ENCODE measurements at regions not wholly inside any gene's neighbourhood (a gene's known extent, or its start where the extent isn't known, plus 50 kb on each side); places are given as distances from the start of the nearest gene placed in this dataset.
"Not testable (repeated sequence)": the region's sequence is repeated elsewhere in the genome, so short reads cannot be mapped to it uniquely, and the experiment has no call there.

DNA sequence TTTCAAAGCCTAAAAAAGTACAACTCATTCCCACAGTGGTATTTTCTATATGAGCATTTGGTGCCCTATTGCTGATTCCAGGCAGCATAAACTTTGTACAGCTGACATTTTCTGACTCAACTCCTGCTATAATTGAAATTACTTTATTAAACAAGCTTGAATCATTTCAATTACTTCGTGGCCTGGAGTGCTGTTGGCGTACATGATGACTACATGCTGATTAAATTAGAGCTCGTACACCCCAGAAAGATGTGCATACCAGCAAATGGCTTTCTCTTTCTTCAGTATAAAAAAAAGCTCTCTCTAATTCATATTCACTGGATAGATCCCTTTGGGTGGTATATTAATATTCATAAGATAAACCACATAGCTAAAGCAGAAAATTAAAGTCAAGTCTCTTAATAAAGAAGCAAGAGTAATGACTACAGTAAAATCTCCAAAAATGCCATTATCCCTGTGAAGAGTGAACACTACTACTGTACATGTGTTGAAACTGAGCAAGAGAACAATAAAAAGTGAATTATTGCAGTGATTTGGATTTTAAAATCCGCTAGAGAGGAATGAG is 245.0 kb upstream of the IGFBP7 start:
- Mint-ChIP-seq H3K36me3 (no peaks in the 10 kb centered on the region), H3K27me3 (no peaks in the 10 kb centered on the region), H3K4me1 (no peaks in the 10 kb centered on the region), H3K27ac (no peak overlapping the region), H3K4me3 (no peak overlapping the region), H3K9me3 (no peaks in the 10 kb centered on the region)
- DNase-seq: no peak
- CTCF ChIA-PET: no interaction called here

DNA sequence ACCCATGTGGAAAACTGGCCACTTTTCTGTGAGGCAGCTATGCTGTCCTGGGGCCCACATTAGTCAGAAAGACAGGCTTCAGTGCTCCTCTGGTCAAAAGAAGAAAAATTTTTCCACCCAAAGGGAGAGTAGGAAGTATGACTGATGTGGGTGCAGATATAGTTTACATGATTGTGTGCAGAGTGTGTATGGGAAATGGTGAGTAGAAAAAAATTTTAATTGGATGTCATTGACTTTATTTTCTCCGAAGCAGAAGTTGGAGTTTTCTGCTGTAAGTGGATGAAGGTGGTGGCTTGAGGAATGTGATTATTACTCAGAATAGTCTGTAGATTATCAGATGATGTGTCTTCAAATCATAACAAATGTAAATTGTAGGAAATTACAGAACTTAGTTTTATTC is 241.5 kb upstream of the IGFBP7 start:
- CTCF ChIA-PET: no interaction called here
- DNase-seq: no peak
- Mint-ChIP-seq H3K27ac (no peak overlapping the region), H3K27me3 (no peaks in the 10 kb centered on the region), H3K4me1 (no peaks in the 10 kb centered on the region), H3K36me3 (no peaks in the 10 kb centered on the region), H3K9me3 (no peaks in the 10 kb centered on the region), H3K4me3 (no peak overlapping the region)

DNA sequence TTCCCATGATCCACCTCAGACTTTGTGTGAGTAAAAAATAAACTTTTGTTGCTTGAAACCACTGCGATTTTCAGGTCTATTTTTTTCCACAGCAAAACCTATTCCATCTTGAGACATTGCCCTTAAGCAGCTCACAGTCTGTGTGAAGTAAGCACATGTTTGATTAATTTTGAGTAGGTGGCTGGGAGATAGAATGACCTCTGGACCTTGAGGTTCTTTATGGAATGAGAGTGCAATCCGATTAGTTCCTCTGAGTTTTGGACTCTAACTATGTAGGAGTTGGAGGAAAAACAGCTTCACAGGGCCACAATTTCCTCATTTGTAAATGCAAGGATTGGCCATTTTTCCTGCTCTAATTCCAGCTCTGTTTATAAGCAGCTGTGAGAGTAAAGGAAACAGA is 234.1 kb upstream of the IGFBP7 start:
- Mint-ChIP-seq H3K36me3 (no peaks in the 10 kb centered on the region), H3K27ac (no peak overlapping the region), H3K4me1 (no peaks in the 10 kb centered on the region), H3K9me3 (no peaks in the 10 kb centered on the region), H3K4me3 (no peak overlapping the region), H3K27me3 (peaks cover under 1% of the 10 kb centered on the region)
- CTCF ChIA-PET: no interaction called here
- DNase-seq: no peak

DNA sequence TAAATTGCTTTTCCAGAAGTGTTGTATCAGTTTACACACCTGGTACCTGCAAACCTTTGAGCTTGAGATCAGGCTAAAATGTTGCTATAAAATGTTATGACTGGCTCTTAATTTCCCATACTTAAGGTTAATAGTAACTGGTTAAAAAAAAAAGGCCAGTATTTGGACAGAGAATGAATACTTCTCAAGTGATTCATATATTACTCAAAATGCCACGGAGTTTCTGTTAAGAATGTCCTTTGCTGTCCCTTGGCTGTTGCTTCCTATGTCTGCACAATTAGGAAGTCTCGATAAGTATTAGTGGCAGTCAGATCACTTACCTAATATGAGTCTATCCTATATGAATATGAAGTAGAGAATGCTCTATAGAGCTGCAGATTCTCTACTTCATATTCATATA is 232.2 kb upstream of the IGFBP7 start:
- CTCF ChIA-PET: no interaction called here
- Mint-ChIP-seq H3K4me3 (no peak overlapping the region), H3K27me3 (peaks cover 3% of the 10 kb centered on the region), H3K9me3 (no peaks in the 10 kb centered on the region), H3K27ac (no peak overlapping the region), H3K4me1 (no peaks in the 10 kb centered on the region), H3K36me3 (no peaks in the 10 kb centered on the region)
- no peak for DNase-seq

DNA sequence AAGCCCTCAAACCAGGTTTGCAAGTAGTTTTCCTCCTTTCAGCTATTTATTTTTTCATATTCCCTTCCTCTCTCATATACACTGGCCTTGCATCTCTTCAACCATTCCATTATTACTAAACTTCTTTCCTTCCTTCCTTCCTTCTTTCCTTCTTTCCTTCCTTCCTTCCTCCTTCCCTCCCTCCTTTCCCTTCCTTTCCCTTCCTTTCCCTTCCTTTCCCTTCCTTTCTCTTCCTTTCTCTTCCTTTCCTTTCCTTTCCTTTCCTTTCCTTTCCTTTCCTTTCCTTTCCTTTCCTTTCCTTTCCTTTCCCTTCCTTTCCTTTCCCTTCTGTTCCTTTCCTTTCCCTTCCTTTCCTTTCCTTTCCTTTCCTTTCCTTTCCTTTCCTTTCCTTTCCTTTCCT is 228.7 kb upstream of the IGFBP7 start:
- H3K4me1 Mint-ChIP-seq, CTCF ChIA-PET, H3K27ac Mint-ChIP-seq, H3K9me3 Mint-ChIP-seq, DNase-seq, H3K36me3 Mint-ChIP-seq, H3K4me3 Mint-ChIP-seq, H3K27me3 Mint-ChIP-seq: not testable (repeated sequence)

DNA sequence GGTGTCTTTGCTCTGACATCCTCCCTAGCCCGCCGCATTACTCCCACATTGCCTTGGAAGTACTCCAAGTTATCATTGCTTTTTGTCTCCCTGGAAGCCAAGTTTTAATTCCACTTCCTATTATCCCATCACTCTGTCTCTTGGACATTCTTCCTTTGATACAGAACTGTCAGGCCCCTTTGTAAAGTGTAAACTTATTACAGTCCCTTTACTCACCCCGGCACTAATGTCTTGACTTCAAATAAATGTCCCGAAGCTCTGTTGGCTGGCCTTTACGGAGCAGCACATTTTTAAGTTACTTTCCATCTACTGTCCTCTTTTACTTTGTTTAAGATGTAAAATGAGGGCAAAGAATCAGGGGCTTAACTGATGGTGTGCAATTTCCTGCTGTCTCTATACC is 223.5 kb upstream of the IGFBP7 start:
- Mint-ChIP-seq H3K4me1 (no peaks in the 10 kb centered on the region), H3K27ac (no peak overlapping the region), H3K27me3 (no peaks in the 10 kb centered on the region), H3K9me3 (no peaks in the 10 kb centered on the region), H3K4me3 (no peak overlapping the region), H3K36me3 (no peaks in the 10 kb centered on the region)
- CTCF ChIA-PET: no interaction called here
- DNase-seq: no peak

DNA sequence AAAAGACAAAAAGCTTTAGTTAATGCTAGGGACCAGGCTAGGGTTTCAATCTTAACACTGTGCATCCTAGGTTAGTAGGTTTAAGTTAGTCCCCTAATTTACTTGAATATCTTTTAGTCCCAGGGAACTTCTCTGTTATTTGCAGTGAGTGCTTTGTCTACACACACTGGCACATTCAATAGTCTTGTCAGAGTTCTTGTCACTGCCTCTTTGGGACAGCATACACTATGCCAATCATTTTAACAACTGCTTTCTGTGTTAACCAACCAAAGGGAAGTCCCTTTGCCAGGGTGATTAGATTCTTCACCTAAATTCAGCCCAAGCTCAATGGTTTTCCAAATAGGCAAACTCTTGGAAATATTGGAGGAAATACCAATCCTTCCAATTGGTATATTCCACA is 221.8 kb upstream of the IGFBP7 start:
- Mint-ChIP-seq H3K9me3 (no peaks in the 10 kb centered on the region), H3K27ac (no peak overlapping the region), H3K4me1 (no peaks in the 10 kb centered on the region), H3K36me3 (no peaks in the 10 kb centered on the region), H3K4me3 (no peak overlapping the region), H3K27me3 (no peaks in the 10 kb centered on the region)
- DNase-seq: no peak
- CTCF ChIA-PET: no interaction called here

DNA sequence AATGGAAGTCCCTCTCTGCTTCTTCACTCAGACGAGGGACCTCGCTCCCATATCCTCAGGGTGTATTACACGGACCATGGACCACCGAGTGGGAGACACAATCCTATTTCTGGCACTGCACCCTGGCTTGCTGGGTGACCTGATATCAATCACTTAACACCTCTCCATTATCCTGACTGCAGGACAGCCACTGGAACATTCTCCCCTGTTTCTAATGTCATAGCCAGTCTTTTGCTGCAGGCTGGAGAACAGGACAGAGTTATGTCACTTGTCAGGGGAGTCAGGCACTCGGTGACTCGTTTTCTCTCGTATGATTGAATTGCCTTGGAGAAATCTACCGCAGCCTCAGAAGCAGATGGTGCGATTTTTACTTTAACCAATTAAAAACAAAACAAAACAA is 219.1 kb upstream of the IGFBP7 start:
- Mint-ChIP-seq H3K27me3 (no peaks in the 10 kb centered on the region), H3K4me3 (no peak overlapping the region), H3K36me3 (no peaks in the 10 kb centered on the region), H3K27ac (no peak overlapping the region), H3K4me1 (no peaks in the 10 kb centered on the region), H3K9me3 (no peaks in the 10 kb centered on the region)
- DNase-seq: no peak
- CTCF ChIA-PET: no interaction called here

DNA sequence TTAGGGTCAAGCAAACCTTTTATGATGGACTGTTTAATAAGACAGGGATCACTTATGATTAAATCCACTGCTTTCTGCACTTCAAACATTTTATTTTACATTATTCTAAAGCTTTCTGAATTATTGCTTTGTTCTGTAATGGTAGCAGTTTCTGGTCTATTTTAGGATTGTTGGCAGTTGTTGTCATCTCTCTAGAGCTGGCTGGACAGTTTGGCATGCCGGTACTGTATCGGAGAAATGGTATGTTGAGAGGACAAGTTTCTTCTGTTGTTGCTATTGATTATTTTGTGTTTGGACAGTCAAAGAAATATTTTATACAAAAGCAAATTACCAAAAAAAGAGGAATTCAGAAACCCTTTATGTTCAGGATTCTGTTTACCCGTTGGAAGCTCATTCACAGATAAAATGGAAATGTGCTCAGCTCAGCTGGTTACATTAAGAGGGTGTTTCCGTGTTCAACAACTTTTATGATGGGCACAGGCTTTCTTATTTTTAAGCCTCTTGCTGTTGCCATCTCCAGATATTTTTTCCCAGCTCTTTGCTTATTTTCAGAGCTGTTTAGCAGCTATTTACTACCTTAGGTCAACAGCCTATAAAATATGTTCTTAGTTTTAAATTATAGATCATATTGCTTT is 214.6 kb upstream of the IGFBP7 start:
- no peak overlapping the region for H3K4me3 Mint-ChIP-seq
- H3K27ac Mint-ChIP-seq: no peak overlapping the region
- H3K27me3 Mint-ChIP-seq: no peaks in the 10 kb centered on the region
- CTCF ChIA-PET: no interaction called here
- H3K36me3 Mint-ChIP-seq: no peaks in the 10 kb centered on the region
- no peaks in the 10 kb centered on the region for H3K9me3 Mint-ChIP-seq
- DNase-seq: no peak
- no peaks in the 10 kb centered on the region for H3K4me1 Mint-ChIP-seq

DNA sequence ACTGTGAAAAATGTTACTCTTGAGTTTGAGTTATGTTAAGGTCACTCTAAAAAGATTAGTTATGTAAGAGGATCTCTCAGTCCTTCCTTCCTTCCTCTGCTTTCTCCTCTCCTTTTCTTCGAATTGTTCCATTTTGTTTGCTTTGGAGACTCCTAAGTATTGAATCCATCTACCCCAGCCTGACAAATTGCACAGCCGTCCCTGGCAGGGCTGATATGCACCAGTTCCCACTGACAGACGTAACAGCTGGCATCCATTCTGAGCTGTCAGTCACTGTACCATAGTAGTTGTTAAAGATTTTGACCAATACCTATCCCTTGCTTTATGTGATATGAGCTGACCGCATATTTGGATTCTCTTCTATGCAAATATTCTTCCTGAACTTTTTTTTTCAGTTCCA is 210.7 kb upstream of the IGFBP7 start:
- H3K36me3 Mint-ChIP-seq: no peaks in the 10 kb centered on the region
- H3K4me3 Mint-ChIP-seq: no peak overlapping the region
- H3K27me3 Mint-ChIP-seq: no peaks in the 10 kb centered on the region
- CTCF ChIA-PET: no interaction called here
- no peaks in the 10 kb centered on the region for H3K4me1 Mint-ChIP-seq
- no peaks in the 10 kb centered on the region for H3K9me3 Mint-ChIP-seq
- no peak for DNase-seq
- H3K27ac Mint-ChIP-seq: no peak overlapping the region

DNA sequence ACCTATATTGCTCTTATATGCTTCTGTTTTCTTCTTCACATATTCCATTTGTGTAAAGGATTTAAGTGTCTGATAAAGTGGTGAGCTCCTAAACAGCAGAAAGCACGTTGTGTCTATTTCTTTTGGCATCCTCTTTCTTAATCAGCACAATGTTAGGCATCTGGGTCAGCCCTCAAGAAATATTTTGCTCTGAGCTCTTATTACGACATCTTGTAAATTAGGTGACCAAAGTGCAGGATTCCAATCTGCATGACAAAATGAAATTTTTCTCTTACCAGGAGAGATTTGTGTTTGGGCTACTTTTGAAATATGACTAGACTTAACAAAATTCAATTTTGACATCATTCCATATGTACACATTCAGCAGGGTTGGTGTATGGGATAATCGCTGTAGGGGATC is 210.0 kb upstream of the IGFBP7 start:
- no peak for DNase-seq
- Mint-ChIP-seq H3K27me3 (no peaks in the 10 kb centered on the region), H3K9me3 (no peaks in the 10 kb centered on the region), H3K27ac (no peak overlapping the region), H3K36me3 (no peaks in the 10 kb centered on the region), H3K4me1 (no peaks in the 10 kb centered on the region), H3K4me3 (no peak overlapping the region)
- CTCF ChIA-PET: no interaction called here

DNA sequence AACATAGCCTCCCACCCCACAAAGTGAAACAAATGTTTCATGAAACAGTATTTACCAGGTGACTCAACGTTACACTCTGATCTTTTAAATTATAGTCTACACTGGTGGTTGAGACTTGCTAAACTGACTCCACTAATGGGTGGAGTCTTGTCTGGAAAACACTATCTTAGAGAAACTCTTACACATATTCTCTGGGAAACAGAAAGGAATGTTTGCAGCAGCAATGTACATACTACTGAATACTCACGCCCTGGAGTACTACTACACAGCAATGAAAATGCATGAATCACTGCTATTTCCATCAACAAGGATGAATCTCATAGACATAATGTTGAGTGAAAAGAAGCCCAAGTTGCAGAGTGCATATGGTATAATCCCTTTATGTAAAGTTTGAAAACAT is 208.5 kb upstream of the IGFBP7 start:
- DNase-seq: no peak
- H3K4me3 Mint-ChIP-seq: no peak overlapping the region
- no peaks in the 10 kb centered on the region for H3K36me3 Mint-ChIP-seq
- no peaks in the 10 kb centered on the region for H3K4me1 Mint-ChIP-seq
- H3K27me3 Mint-ChIP-seq: no peaks in the 10 kb centered on the region
- CTCF ChIA-PET: no interaction called here
- no peak overlapping the region for H3K27ac Mint-ChIP-seq
- no peaks in the 10 kb centered on the region for H3K9me3 Mint-ChIP-seq

DNA sequence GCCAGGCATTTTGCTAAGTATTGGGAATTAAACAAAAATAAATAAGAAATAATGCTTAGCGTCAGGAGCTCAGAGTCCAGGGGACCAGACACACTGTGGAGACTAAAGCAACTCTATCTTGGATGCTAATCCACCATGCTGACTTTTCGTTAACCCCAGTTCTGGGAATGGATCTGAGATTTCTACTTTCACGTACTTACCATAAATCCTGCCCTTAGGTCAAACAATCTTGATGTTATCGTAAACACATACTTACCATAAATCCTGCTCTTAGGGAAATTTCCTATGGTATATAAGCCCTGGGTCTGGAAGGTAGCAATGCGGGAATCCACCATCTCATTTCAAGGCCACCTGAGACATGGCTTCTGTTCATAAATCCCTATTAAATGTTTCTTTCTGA is 204.5 kb upstream of the IGFBP7 start:
- H3K4me3 Mint-ChIP-seq: no peak overlapping the region

DNA sequence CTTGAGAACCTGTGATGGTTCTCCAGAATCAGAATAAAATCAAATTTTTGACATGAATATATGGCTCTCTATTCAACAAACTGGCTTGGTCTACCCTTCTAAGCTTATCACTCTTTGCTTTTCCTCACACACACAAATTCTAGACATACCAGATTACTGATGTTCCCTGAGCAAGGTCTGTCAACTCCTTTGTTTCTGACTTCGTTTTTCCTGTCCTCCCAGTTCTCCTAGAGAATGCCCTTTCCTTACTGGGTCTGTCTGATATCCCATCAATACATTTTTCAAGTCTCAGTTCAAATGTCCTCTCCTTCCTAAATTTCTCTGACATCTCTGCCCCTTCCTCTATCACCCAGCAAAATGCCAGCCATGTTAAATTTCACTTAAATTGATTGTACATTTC is 202.1 kb upstream of the IGFBP7 start:
- no peaks in the 10 kb centered on the region for H3K27me3 Mint-ChIP-seq
- no peaks in the 10 kb centered on the region for H3K4me1 Mint-ChIP-seq
- no peaks in the 10 kb centered on the region for H3K9me3 Mint-ChIP-seq
- H3K4me3 Mint-ChIP-seq: no peak overlapping the region
- no peak for DNase-seq
- CTCF ChIA-PET: no interaction called here
- H3K27ac Mint-ChIP-seq: no peak overlapping the region
- H3K36me3 Mint-ChIP-seq: no peaks in the 10 kb centered on the region

More for the DNA sequence above, 204.5 kb upstream of the IGFBP7 start:
- H3K9me3 Mint-ChIP-seq: no peaks in the 10 kb centered on the region
- no peaks in the 10 kb centered on the region for H3K27me3 Mint-ChIP-seq
- CTCF ChIA-PET: interaction anchor here (0.8 kb wide), 1 partner anchor 126 kb away, joined by 4 read pairs; no protein-coding TSS in a partner anchor
- no peak overlapping the region for H3K27ac Mint-ChIP-seq
- no peaks in the 10 kb centered on the region for H3K36me3 Mint-ChIP-seq
- H3K4me1 Mint-ChIP-seq: no peaks in the 10 kb centered on the region
- DNase-seq: no peak

DNA sequence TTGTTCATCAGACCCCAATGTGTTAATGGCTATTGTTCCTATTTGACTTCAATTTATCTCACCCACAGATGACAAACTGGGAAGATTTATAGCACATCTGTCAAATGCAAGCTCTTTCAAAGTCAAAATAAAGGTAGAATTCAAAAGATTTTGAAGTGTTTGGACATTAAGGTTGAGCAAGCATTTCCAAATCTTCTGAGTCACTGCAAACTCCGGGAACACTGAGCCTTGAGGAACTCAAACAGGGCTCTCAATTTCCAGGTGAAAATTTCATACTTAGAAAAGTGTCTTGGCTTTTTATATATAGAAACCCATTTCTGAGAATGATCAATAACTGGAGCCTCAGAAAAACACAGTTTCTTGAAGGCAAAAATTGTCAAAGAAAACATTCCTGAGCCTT is 199.5 kb upstream of the IGFBP7 start:
- Mint-ChIP-seq H3K36me3 (no peaks in the 10 kb centered on the region), H3K27ac (no peak overlapping the region), H3K9me3 (no peaks in the 10 kb centered on the region), H3K4me3 (no peak overlapping the region), H3K27me3 (no peaks in the 10 kb centered on the region), H3K4me1 (no peaks in the 10 kb centered on the region)
- no peak for DNase-seq
- CTCF ChIA-PET: no interaction called here

DNA sequence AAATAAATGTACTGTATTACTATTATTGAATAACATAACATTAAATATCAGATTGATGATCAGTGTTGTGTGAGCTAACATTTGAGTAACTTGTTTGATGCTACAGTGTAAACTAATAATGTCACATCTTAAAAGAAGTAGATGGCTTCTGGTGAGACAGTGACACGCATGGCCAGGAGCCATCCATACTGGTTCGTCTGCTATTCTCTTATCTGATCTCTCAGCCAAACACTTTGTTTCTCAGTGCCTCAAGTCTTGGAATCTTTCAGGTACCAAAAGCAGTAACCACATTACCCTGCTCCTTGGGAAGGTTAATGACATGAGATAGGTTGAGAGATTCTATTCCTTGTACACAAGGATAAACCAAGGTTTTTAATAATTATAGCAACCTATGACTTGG is 198.1 kb upstream of the IGFBP7 start:
- CTCF ChIA-PET: no interaction called here
- Mint-ChIP-seq H3K4me1 (no peaks in the 10 kb centered on the region), H3K27me3 (no peaks in the 10 kb centered on the region), H3K27ac (no peak overlapping the region), H3K4me3 (no peak overlapping the region), H3K9me3 (no peaks in the 10 kb centered on the region), H3K36me3 (no peaks in the 10 kb centered on the region)
- DNase-seq: no peak
